NB4 (cell line): ENCODE measurements at regions not wholly inside any gene's neighbourhood (a gene's known extent, or its start where the extent isn't known, plus 50 kb on each side); places are given as distances from the start of the nearest gene placed in this dataset.

ENCODE experiments used
- DNase-seq: peaks from one replicate; pipeline ENCODE4 v3.0.0; 2010; ENCODE audit warnings: low read depth
- H3K4me3 ChIP-seq: one replicate; pipeline ENCODE4 v1.5.1; 2011; ENCODE audit warnings: mild to moderate bottlenecking, low read depth, low read length, moderate library complexity
- CTCF ChIP-seq: IDR thresholded peaks from one replicate; pipeline ENCODE4 v1.5.1; 2012; ENCODE audit warnings: low read depth, low read length
- MAX ChIP-seq: IDR thresholded peaks from 2 replicates; pipeline ENCODE4 v1.6.1; 2011; ENCODE audit warnings: low read depth, low read length
- MYC ChIP-seq: IDR thresholded peaks from 2 replicates; pipeline ENCODE4 v1.6.1; 2011; ENCODE audit warnings: low read depth, low read length
- POLR2A ChIP-seq: IDR thresholded peaks from 2 replicates; pipeline ENCODE4 v1.6.1; 2011; ENCODE audit warnings: mild to moderate bottlenecking; ENCODE audit not compliant: insufficient read length; ENCODE audit errors: extremely low read depth

- no peak for DNase-seq
- TF ChIP-seq MYC (no peak), MAX (no peak), CTCF (no peak)
- H3K4me3 ChIP-seq = no peak overlapping the region
Measured at GRCh38 chr1:55747408-55747841, 532.3 kb upstream of the USP24 start.

- DNase-seq = no peak
- TF ChIP-seq MAX (no peak), MYC (no peak), POLR2A (no peak), CTCF (no peak)
- no peak overlapping the region for H3K4me3 ChIP-seq
Measured at GRCh38 chr1:55746710-55747109, 531.5 kb upstream of the USP24 start.

- no peak for DNase-seq
- H3K4me3 ChIP-seq = no peak overlapping the region
- no peak for TF ChIP-seq POLR2A
- no peak for TF ChIP-seq MAX
- TF ChIP-seq CTCF = no peak
- TF ChIP-seq MYC = no peak
Measured at GRCh38 chr1:55741516-55741915, 526.4 kb upstream of the USP24 start.

- no peak overlapping the region for H3K4me3 ChIP-seq
- TF ChIP-seq POLR2A (no peak), CTCF (no peak), MYC (no peak), MAX (no peak)
- DNase-seq = no peak
Measured at GRCh38 chr1:55735106-55735505, 519.9 kb upstream of the USP24 start.

GRCh38 chr1:55726994-55727393 is 511.8 kb upstream of the USP24 start:
- H3K4me3 ChIP-seq = no peak overlapping the region
- no peak for DNase-seq
- TF ChIP-seq MYC = no peak
- no peak for TF ChIP-seq CTCF
- TF ChIP-seq POLR2A = no peak
- no peak for TF ChIP-seq MAX

- no peak for DNase-seq
- TF ChIP-seq POLR2A = no peak
- no peak for TF ChIP-seq MAX
- TF ChIP-seq MYC = no peak
- TF ChIP-seq CTCF = no peak
- H3K4me3 ChIP-seq = no peak overlapping the region
Measured at GRCh38 chr1:55725378-55725777, 510.2 kb upstream of the USP24 start.
